Ectodermal cell (in vitro differentiated cells): ENCODE measurements at regions not wholly inside any gene's neighbourhood (a gene's known extent, or its start where the extent isn't known, plus 50 kb on each side); places are given as distances from the start of the nearest gene placed in this dataset.

ENCODE experiments used
- H3K27ac ChIP-seq: 2 replicates; pipeline ENCODE4 v1.7.0; 2013; ENCODE audit warnings: mild to moderate bottlenecking, low read depth, low read length; ENCODE audit not compliant: insufficient read depth, poor library complexity, severe bottlenecking
- H3K27me3 ChIP-seq: 2 replicates; pipeline ENCODE4 v1.7.0; 2013; ENCODE audit warnings: mild to moderate bottlenecking, low read length; ENCODE audit not compliant: insufficient read depth, control insufficient read depth, poor library complexity, severe bottlenecking
- H3K36me3 ChIP-seq: one replicate; pipeline ENCODE4 v1.7.0; 2013; ENCODE audit warnings: low read length; ENCODE audit not compliant: control insufficient read depth, insufficient read depth
- H3K4me1 ChIP-seq: one replicate; pipeline ENCODE4 v1.7.0; 2013; ENCODE audit warnings: low read length; ENCODE audit not compliant: control insufficient read depth, insufficient read depth
- H3K4me3 ChIP-seq: 2 replicates; pipeline ENCODE4 v1.7.0; 2013; ENCODE audit warnings: low read depth, low read length, control low read depth; ENCODE audit not compliant: insufficient read depth
- H3K9me3 ChIP-seq: 2 replicates; pipeline ENCODE4 v1.7.0; 2013; ENCODE audit warnings: mild to moderate bottlenecking, low read length, moderate library complexity; ENCODE audit not compliant: control insufficient read depth
- WGBS, 2 experiments: methylation state at CpG; one replicate each; pipeline ENCODE4 v1.1.7; 2013; ENCODE audit warnings: missing lambda C conversion rate in 2 of 2; 5-methylcytosine and 5-hydroxymethylcytosine counted together

DNA sequence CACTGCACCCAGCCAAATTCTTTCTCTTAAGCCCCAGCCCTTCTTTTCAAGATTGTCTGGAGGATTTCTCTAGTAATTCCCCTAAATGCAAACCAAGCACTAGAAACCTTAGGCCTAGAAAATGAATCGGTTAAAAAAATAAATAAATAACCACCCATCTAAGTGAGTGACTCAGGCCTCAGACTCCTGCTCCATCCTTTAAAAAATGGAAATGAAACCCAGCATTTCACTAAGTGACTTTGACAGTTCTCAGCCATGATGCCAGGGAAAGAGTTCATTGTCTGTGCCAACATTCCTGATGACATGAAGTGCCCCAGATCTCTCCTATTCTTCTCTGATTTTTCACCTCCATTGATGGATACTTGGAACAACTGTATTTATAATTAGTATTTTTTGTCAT, 415.2 kb upstream of the DAB1 start:
- no peak overlapping the region for H3K27ac ChIP-seq
- WGBS, 2 experiments, result 96 to 100% methylated on average over 1 of the region's 1 CpG
- H3K4me1 ChIP-seq, result no peaks in the 10 kb centered on the region
- H3K9me3 ChIP-seq, result no peaks in the 10 kb centered on the region
- H3K36me3 ChIP-seq, result no peaks in the 10 kb centered on the region
- H3K27me3 ChIP-seq, result no peaks in the 10 kb centered on the region
- H3K4me3 ChIP-seq, result no peak overlapping the region

DNA sequence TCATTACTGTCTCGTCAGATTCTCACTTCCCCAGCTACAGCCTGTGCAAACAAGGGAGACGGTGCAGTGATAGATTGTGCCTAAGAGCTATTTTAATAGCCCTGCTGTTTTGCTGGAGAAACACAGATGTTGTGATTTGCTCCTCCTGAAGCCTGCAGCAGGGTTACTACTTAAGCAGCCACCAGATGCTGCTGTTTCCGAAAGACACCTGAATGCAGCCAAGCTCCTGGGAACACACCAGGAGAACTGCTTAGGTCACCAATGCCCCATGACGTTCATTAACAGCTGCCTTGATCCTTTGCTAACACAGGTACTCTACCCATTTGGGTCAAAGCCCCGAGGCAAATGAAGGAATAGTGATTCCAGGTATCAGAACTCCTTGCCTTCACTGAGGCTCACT, 411.8 kb upstream of the DAB1 start:
- Histone ChIP-seq H3K27ac (no peak overlapping the region), H3K9me3 (no peaks in the 10 kb centered on the region), H3K27me3 (no peaks in the 10 kb centered on the region), H3K4me3 (no peak overlapping the region), H3K4me1 (no peaks in the 10 kb centered on the region), H3K36me3 (no peaks in the 10 kb centered on the region)
- WGBS, 2 experiments, result 71 to 76% methylated on average over 5 of the region's 5 CpGs

DNA sequence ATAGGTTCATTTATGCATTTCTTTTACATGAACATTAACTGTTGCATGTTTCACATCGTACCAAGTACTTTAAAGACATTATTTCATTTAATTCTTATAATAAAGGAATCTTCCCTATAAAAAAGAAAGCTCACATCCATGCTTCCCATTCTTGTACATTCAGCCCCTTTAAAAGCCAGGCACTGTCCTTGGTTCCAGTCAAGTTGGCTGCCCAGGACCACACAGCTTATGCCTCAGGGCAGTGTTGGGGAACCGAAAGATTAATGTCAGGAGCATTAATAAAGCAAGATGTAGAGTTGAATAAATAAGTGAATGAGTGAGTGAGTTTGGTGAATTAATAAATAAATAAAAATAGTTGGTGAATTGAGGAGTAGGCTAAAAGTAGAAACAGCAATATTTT, 409.4 kb upstream of the DAB1 start:
- H3K27ac ChIP-seq, result no peak overlapping the region
- H3K4me1 ChIP-seq, result no peaks in the 10 kb centered on the region
- H3K27me3 ChIP-seq, result no peaks in the 10 kb centered on the region
- no peaks in the 10 kb centered on the region for H3K9me3 ChIP-seq
- H3K36me3 ChIP-seq, result no peaks in the 10 kb centered on the region
- H3K4me3 ChIP-seq, result no peak overlapping the region
- WGBS, 2 experiments, result 95 to 100% methylated on average over 1 of the region's 2 CpGs

DNA sequence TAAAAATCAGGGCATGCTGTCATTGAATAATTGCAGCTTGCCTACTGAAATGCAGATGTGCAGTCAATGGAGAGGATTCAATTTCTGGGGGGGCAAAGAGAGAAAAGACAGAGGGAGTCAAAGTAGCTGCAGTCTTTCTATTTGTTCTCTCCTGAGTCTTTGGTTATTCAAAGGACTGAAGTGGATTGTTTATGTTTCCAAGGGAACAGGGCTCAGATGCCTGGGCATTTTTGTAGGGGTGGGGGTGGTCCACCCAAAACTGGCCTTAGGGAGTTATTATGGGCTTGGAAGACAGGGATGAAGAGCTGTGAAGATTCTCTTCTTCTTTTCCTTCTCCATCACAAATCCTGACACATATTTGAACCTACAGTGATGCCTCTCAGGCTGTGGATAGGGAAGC, 408.8 kb upstream of the DAB1 start:
- no peaks in the 10 kb centered on the region for H3K36me3 ChIP-seq
- H3K27me3 ChIP-seq, result no peaks in the 10 kb centered on the region
- no peaks in the 10 kb centered on the region for H3K9me3 ChIP-seq
- H3K4me1 ChIP-seq, result no peaks in the 10 kb centered on the region
- H3K27ac ChIP-seq, result peak overlapping the region; percentile 61
- H3K4me3 ChIP-seq, result no peak overlapping the region

DNA sequence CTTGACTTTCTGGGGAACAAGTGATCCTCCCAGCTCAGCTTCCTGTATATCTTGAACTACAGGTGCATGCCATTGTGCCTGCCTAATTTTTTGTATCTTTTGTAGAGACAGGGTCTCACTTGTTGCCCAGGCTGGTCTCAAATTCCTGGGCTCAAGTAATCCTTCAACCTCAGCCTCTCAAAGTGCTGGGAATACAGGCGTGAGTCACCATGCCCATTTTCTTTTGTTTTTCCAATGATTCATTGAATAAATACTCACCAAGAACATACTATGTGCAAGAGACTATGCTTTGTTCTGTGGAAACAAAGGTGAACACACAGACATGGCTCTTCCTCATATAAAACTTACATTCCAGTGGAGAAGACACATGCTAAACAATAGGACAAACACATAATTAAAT, 407.8 kb upstream of the DAB1 start:
- Histone ChIP-seq H3K4me3 (no peak overlapping the region), H3K4me1 (no peaks in the 10 kb centered on the region), H3K36me3 (no peaks in the 10 kb centered on the region), H3K9me3 (no peaks in the 10 kb centered on the region), H3K27ac (no peak overlapping the region), H3K27me3 (no peaks in the 10 kb centered on the region)
- 85 to 93% methylated on average over 1 of the region's 1 CpG for WGBS, 2 experiments

DNA sequence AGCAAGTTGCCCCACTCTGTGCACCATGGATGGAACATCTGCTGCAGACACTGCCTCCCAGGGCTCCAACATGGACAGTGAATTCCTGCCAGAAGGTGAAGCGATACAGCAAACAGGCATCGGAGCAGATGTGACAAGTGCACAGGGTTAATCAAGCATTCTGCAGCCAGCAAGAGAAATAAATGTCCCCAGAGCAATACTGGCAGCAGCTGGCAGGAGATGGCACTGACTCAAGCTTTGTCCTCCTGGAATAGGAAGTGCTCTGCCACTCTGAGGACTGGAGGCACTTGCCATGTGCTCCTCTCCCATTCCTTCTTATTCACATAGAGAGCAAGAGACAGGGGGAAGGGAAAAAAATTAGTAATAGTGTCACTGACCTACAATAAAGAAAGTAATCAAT, 402.7 kb upstream of the DAB1 start:
- Histone ChIP-seq H3K4me3 (no peak overlapping the region), H3K27ac (no peak overlapping the region), H3K27me3 (no peaks in the 10 kb centered on the region), H3K9me3 (no peaks in the 10 kb centered on the region), H3K4me1 (no peaks in the 10 kb centered on the region), H3K36me3 (no peaks in the 10 kb centered on the region)
- 90 to 97% methylated on average over 2 of the region's 2 CpGs for WGBS, 2 experiments

DNA sequence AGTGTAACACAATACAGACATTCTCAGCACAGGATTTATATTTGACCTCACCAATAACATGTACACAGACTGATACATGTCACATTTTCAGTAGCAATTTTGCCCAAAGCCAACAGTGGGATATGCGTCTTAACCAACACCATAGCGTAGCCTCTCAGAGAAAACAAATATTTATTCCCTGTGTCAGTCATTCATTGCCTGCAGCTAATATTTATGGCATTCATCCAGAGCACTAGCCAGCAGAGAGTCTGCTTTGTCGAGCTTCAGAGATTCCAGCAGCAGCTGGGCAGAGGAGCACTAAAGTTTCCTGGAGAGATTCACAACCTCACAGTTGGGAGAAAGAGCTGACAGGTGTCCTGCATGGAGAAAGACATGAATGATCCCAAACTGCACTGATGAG, 400.7 kb upstream of the DAB1 start:
- Histone ChIP-seq H3K4me1 (peaks cover 5% of the 10 kb centered on the region), H3K9me3 (no peaks in the 10 kb centered on the region), H3K4me3 (no peak overlapping the region), H3K27me3 (no peaks in the 10 kb centered on the region), H3K27ac (no peak overlapping the region), H3K36me3 (no peaks in the 10 kb centered on the region)
- WGBS, 2 experiments, result 90 to 92% methylated on average over 3 of the region's 3 CpGs

DNA sequence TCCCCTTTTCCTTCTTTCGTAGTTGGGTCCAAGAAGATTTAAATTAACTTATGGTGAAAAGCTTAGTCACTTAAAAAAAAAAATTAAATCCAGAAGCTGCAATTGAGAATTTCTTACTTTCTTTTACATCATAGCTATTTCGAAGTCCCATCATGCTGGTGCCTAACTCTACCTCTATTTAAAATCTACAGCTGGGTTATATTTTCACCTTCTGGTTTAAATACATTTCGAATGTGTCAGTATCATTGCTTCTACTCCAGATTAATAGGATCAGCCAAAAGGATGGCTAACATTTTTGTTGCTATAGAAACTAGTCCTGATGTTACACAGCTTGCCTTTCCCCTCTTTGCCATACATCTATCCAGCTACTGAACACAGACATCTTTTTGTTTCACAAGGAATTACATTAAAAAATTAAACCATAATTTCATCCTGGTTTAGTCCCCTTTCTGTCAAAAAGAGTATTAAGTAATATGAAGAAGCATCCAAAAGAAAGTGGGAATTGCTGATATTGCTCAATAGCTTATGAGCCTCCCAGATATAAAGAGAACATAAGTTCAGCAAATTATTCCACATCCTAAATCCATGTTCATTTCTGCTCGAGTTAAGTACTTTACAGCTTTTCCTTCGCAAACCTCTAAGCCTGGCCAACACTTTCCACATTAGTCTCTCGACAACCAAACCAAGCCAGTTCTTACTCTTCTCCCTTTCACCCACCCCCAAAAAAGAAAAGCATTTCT, 396.7 kb upstream of the DAB1 start:
- WGBS, 2 experiments, result 93 to 94% methylated on average over 5 to 6 of the region's 6 CpGs
- H3K4me1 ChIP-seq, result peaks cover 5% of the 10 kb centered on the region
- H3K9me3 ChIP-seq, result no peaks in the 10 kb centered on the region
- no peaks in the 10 kb centered on the region for H3K36me3 ChIP-seq
- no peak overlapping the region for H3K27ac ChIP-seq
- no peak overlapping the region for H3K4me3 ChIP-seq
- no peaks in the 10 kb centered on the region for H3K27me3 ChIP-seq

DNA sequence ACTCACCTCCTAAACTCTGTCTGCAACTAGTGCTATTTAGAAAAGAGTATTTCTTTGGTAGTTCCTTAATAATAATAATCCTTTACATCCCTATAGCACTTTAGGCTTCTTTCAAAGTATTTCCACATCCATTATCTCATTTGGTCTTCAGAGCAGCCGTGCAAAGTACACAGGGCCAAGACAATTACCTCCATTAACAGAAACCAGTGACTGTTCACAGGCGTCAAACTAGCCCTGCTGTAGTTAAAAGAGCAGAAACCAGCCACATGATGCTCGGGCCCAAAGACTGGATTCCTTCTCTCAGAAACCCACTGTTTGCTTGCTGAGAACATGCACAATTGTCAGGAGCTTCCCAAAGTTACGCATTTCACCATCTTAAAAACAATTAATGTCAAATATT, 396.0 kb upstream of the DAB1 start:
- WGBS, 2 experiments, result 78 to 81% methylated on average over 4 of the region's 4 CpGs
- Histone ChIP-seq H3K4me1 (peaks cover 5% of the 10 kb centered on the region), H3K27me3 (no peaks in the 10 kb centered on the region), H3K9me3 (no peaks in the 10 kb centered on the region), H3K4me3 (no peak overlapping the region), H3K36me3 (no peaks in the 10 kb centered on the region), H3K27ac (no peak overlapping the region)

DNA sequence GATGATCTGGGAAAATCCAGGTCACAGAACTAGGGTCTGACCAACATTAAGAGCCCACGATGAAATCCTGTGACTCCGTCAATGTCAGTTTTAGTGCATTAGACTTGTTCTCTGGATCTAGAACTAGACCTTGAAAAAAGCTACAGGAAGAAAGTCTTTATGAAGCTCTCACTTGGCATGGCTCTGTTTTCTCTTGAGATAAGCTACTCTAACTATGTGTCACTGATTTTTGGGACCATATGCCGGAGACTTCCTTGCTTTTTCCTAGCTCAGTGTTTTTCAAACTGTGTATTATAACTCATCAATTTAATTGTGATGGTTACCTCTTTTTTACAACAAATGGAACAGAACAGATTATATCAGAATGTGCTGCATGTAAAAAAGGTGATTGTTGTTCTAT, 379.7 kb upstream of the DAB1 start:
- no peak overlapping the region for H3K4me3 ChIP-seq
- 92 to 98% methylated on average over 3 of the region's 3 CpGs for WGBS, 2 experiments
- no peaks in the 10 kb centered on the region for H3K36me3 ChIP-seq
- H3K27me3 ChIP-seq, result no peaks in the 10 kb centered on the region
- no peak overlapping the region for H3K27ac ChIP-seq
- no peaks in the 10 kb centered on the region for H3K4me1 ChIP-seq
- no peaks in the 10 kb centered on the region for H3K9me3 ChIP-seq

DNA sequence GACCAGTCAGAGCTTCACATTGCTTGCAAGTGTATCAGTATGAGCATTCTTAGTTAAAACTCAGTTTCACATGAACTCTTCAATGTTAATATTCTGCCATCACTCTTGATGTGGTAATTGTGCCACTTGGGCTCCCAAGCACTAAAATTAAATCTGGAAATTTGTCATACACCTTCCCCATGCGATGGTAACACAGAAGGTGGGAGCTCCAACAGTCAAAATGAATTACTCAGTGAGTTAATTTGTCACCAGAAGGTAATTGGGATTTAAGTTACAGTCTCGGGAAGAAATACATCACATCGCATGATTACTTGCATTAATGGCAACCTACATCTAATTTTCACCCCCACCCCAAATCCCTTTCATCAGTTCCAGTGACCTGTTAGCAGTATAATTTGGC, 376.5 kb upstream of the DAB1 start:
- H3K9me3 ChIP-seq, result no peaks in the 10 kb centered on the region
- WGBS, 2 experiments, result 91 to 95% methylated on average over 3 of the region's 3 CpGs
- H3K4me1 ChIP-seq, result peaks cover 5% of the 10 kb centered on the region
- no peak overlapping the region for H3K4me3 ChIP-seq
- no peaks in the 10 kb centered on the region for H3K36me3 ChIP-seq
- no peaks in the 10 kb centered on the region for H3K27me3 ChIP-seq
- H3K27ac ChIP-seq, result no peak overlapping the region
